B cell (primary cell): ENCODE measurements at regions not wholly inside any gene's neighbourhood (a gene's known extent, or its start where the extent isn't known, plus 50 kb on each side); places are given as distances from the start of the nearest gene placed in this dataset.

ENCODE experiments used
- ATAC-seq: fragments of 200-7000 bp; cut with Tn5 transposase; one replicate; pipeline ENCODE4 v1.10.0; 2021; ENCODE audit warnings: low read depth, mild to moderate bottlenecking, moderate number of reproducible peaks, moderate library complexity
- CTCF ChIA-PET: fragments of 350-600 bp; sonication (Branson Sonifier 250); formaldehyde crosslinking; loops from one replicate; lab custom pipeline; 2021; ENCODE audit warnings: antibody characterized with exemption, inconsistent platforms; lab: Charles Lee
- POLR2A ChIA-PET: fragments of 350-600 bp; sonication (Branson Sonifier 250); formaldehyde crosslinking; loops from one replicate; lab custom pipeline; 2021; ENCODE audit warnings: antibody characterized with exemption; lab: Charles Lee
- DNase-seq: peaks from one replicate; pipeline ENCODE4 v3.0.0; 2013
- H2AFZ ChIP-seq: 2 replicates; pipeline ENCODE4 v1.6.1; 2012; ENCODE audit warnings: mild to moderate bottlenecking, low read depth, low read length; ENCODE audit not compliant: insufficient read depth, poor library complexity, severe bottlenecking
- H3K27ac ChIP-seq, 2 donors: 1 replicate in 1 of 2; 2 replicates in 1 of 2; pipeline ENCODE4 v1.5.1; 2012 to 2013; ENCODE audit warnings: low read length in 2 of 2, mild to moderate bottlenecking in 2 of 2, moderate library complexity in 1 of 2
- H3K27me3 ChIP-seq, 4 experiments: fragments of 200-600 bp in 1 of 4; sonication (generic) in 1 of 4; replicated peaks in 1 of 4; 1 replicate in 2 of 4; 2 replicates in 2 of 4; pipeline versions ENCODE4 v1.6.1 to v1.7.0; 2013 to 2016; ENCODE audit warnings: low read length in 3 of 4, mild to moderate bottlenecking in 2 of 4, mixed read lengths in 1 of 4, moderate library complexity in 1 of 4; ENCODE audit not compliant: insufficient read depth in 4 of 4, control insufficient read depth in 3 of 4; ENCODE audit errors: control extremely low read depth in 1 of 4
- H3K36me3 ChIP-seq, 2 experiments: replicated peaks in 1 of 2; 1 replicate in 1 of 2; 2 replicates in 1 of 2; pipeline versions ENCODE4 v1.6.1 to v1.7.1; 2013; ENCODE audit warnings: low read length in 1 of 2; ENCODE audit not compliant: insufficient read depth in 2 of 2, control insufficient read depth in 1 of 2; ENCODE audit errors: control extremely low read depth in 1 of 2, extremely low read depth in 1 of 2
- H3K4me1 ChIP-seq, 2 donors: fragments of 200-600 bp in 1 of 2; sonication (generic) in 1 of 2; 1 replicate in 1 of 2; 2 replicates in 1 of 2; pipeline versions ENCODE4 v1.5.1 to v1.6.1; 2013 to 2017; ENCODE audit warnings: low read length in 2 of 2; ENCODE audit not compliant: control insufficient read depth in 2 of 2, insufficient read depth in 2 of 2
- H3K4me2 ChIP-seq: replicated peaks from 2 replicates; pipeline ENCODE3; 2012; ENCODE audit warnings: mild to moderate bottlenecking, low read depth, low read length; ENCODE audit not compliant: poor library complexity, severe bottlenecking
- H3K4me3 ChIP-seq, 5 experiments: fragments of 200-600 bp in 1 of 5; sonication (generic) in 1 of 5; 1 replicate in 3 of 5; 2 replicates in 2 of 5; pipeline versions ENCODE4 v1.5.1 to v1.7.0; 2011 to 2016; ENCODE audit warnings: low read length in 4 of 5, mild to moderate bottlenecking in 4 of 5, low read depth in 2 of 5, control low read depth in 1 of 5, moderate library complexity in 1 of 5; ENCODE audit not compliant: insufficient read depth in 1 of 5; ENCODE audit errors: control extremely low read depth in 1 of 5, extremely low read depth in 1 of 5
- H3K79me2 ChIP-seq: fragments of 200-600 bp; sonication (generic); one replicate; pipeline ENCODE4 v1.6.0; 2016; ENCODE audit warnings: low read length; ENCODE audit not compliant: control insufficient read depth, insufficient read depth
- H3K9ac ChIP-seq: fragments of 200-600 bp; sonication (generic); 2 replicates; pipeline ENCODE4 v1.6.1; 2017; ENCODE audit warnings: mild to moderate bottlenecking, low read length, moderate library complexity
- H3K9me3 ChIP-seq, 3 donors: one replicate each; pipeline versions ENCODE4 v1.6.1 to v1.7.1; 2013; ENCODE audit warnings: low read length in 2 of 3; ENCODE audit not compliant: control insufficient read depth in 2 of 3, insufficient read depth in 1 of 3; ENCODE audit errors: control extremely low read depth in 1 of 3
- H4K20me1 ChIP-seq: 2 replicates; pipeline ENCODE4 v1.6.0; 2012; ENCODE audit warnings: mild to moderate bottlenecking, low read length; ENCODE audit not compliant: insufficient read depth, control insufficient read depth, poor library complexity, severe bottlenecking
- H3K27ac Mint-ChIP-seq: one replicate; pipeline ENCODE4 v1.8.0; 2021; ENCODE audit warnings: mixed read lengths
- H3K27me3 Mint-ChIP-seq: one replicate; pipeline ENCODE4 v1.8.0; 2021; ENCODE audit warnings: mixed read lengths
- H3K4me1 Mint-ChIP-seq: one replicate; pipeline ENCODE4 v1.8.0; 2021; ENCODE audit warnings: mixed read lengths
- H3K4me3 Mint-ChIP-seq: one replicate; pipeline ENCODE4 v1.8.0; 2021; ENCODE audit warnings: mixed read lengths
- H3K9me3 Mint-ChIP-seq: one replicate; pipeline ENCODE4 v1.8.0; 2022; ENCODE audit warnings: mixed read lengths; ENCODE audit not compliant: insufficient read depth
- CTCF ChIP-seq: fragments of 200-600 bp; IDR thresholded peaks from one replicate; pipeline ENCODE4 v1.8.0; 2022; ENCODE audit warnings: antibody characterized with exemption, mild to moderate bottlenecking
- EZH2 ChIP-seq: IDR thresholded peaks from 2 replicates; pipeline ENCODE4 v1.6.1; 2012; ENCODE audit warnings: borderline replicate concordance, low read depth, mild to moderate bottlenecking, moderate library complexity, low read length; ENCODE audit not compliant: insufficient read depth, poor library complexity, severe bottlenecking
- WGBS: methylation state at CpG from one replicate; pipeline ENCODE4 v1.1.5; 2013; ENCODE audit warnings: missing lambda C conversion rate; ENCODE audit not compliant: insufficient coverage; 5-methylcytosine and 5-hydroxymethylcytosine counted together
- intact Hi-C: fragments of 100-400 bp; cut with micrococcal nuclease; formaldehyde crosslinking; loops from one replicate; pipeline ENCODE4 v1.10.0; 2022

- CTCF ChIA-PET, result no interaction called here
- Histone ChIP-seq H3K27me3 (no peaks in the 10 kb centered on the region), H3K9ac (no peak overlapping the region), H4K20me1 (no peaks in the 10 kb centered on the region), H3K4me2 (no peak overlapping the region), H3K27ac (no peak overlapping the region), H3K36me3 (no peaks in the 10 kb centered on the region), H2AFZ (no peak overlapping the region), H3K4me1 (no peaks in the 10 kb centered on the region), H3K4me3 (no peak overlapping the region), H3K79me2 (no peaks in the 10 kb centered on the region), H3K9me3 (no peaks in the 10 kb centered on the region)
- POLR2A ChIA-PET, result no interaction called here
- no CpG with 5 or more reads among the region's 2 CpGs for WGBS
- no peak for DNase-seq
- ATAC-seq, result no peak
- Mint-ChIP-seq H3K4me3 (no peak overlapping the region), H3K9me3 (no peaks in the 10 kb centered on the region), H3K4me1 (no peaks in the 10 kb centered on the region), H3K27me3 (no peaks in the 10 kb centered on the region), H3K27ac (no peak overlapping the region)
- intact Hi-C loops, result no loop called here
- no peak for TF ChIP-seq EZH2
- TF ChIP-seq CTCF, result no peak
These were observed 164.5 kb upstream of the BTBD3 start for GRCh38 chr20:11753155-11753554.

- no peaks in the 10 kb centered on the region for H3K36me3 ChIP-seq
- no peaks in the 10 kb centered on the region for H3K9me3 ChIP-seq
- Mint-ChIP-seq H3K9me3 (no peaks in the 10 kb centered on the region), H3K27ac (no peak overlapping the region), H3K4me1 (no peaks in the 10 kb centered on the region), H3K4me3 (no peak overlapping the region), H3K27me3 (no peaks in the 10 kb centered on the region)
- CTCF ChIA-PET, result no interaction called here
- no peak overlapping the region for H3K27ac ChIP-seq
- no peaks in the 10 kb centered on the region for H3K27me3 ChIP-seq
- POLR2A ChIA-PET, result no interaction called here
- H4K20me1 ChIP-seq, result no peaks in the 10 kb centered on the region
- no peak overlapping the region for H3K4me2 ChIP-seq
- H3K4me1 ChIP-seq, result no peaks in the 10 kb centered on the region
- H3K9ac ChIP-seq, result no peak overlapping the region
- TF ChIP-seq CTCF (no peak), EZH2 (no peak)
- WGBS, result 100% methylated on average over 2 of the region's 4 CpGs
- no peak overlapping the region for H3K4me3 ChIP-seq
- intact Hi-C loops, result no loop called here
- no peak overlapping the region for H2AFZ ChIP-seq
- no peak for ATAC-seq
- no peak for DNase-seq
- H3K79me2 ChIP-seq, result no peaks in the 10 kb centered on the region
These were observed 163.2 kb upstream of the BTBD3 start for GRCh38 chr20:11754451-11754850.
